Thyroid gland (tissue), 4 donors: ENCODE measurements at regions not wholly inside any gene's neighbourhood (a gene's known extent, or its start where the extent isn't known, plus 50 kb on each side); places are given as distances from the start of the nearest gene placed in this dataset.

ENCODE experiments used
- POLR2A ChIP-seq, 2 donors: fragments of 450-650 bp; IDR thresholded peaks; one replicate each; pipeline ENCODE4 v1.6.1; 2017; ENCODE audit warnings: antibody characterized with exemption in 2 of 2, mild to moderate bottlenecking in 2 of 2, moderate library complexity in 1 of 2
- TF ChIP-seq, protein P1 (sequence below), 6 experiments: fragments of 200-600 bp in 3 of 6; fragments of 450-650 bp in 3 of 6; sonication (generic) in 3 of 6; IDR thresholded peaks; one replicate each; pipeline ENCODE4 v1.5.1; 2016 to 2019; ENCODE audit warnings: antibody characterized with exemption in 6 of 6, mild to moderate bottlenecking in 2 of 6, inconsistent platforms in 1 of 6, moderate library complexity in 1 of 6

DNA sequence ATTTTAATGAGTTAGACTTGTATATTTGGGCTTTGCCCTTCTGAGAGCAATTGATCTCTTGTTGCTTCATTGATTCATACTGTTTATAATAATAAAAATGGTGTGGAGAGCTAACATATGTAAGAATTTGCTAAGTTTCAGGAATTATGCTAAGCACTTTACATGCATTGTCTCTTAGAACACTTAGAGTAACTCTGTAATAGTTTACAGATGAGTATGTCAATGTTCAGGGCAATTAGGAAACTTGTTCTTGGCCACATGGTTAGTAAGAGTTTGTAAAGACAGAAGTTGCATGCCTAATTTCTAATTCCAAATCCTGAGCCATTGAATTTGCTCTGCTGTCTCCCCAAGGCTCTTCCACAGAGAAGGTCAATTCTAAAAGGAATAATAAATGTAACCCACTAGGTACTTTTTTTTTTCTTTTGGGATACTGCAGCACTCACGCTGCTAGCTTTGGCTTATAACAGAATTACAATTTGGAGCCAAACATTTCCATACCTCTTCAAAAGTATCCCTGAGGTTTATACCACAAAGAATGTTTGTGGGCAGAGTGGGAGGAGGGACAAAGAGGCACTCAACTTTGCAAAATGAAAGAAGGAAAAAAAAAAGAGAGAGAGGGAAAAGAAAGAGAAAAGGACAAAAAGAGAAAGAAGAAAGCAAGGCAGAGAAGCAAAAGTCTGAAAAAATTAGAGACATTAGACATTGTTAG, 232.4 kb downstream of the CALCRL start:
- TF ChIP-seq POLR2A (IDR thresholded peaks at IDR 0.05), result no peak
- TF ChIP-seq, protein P1, sequence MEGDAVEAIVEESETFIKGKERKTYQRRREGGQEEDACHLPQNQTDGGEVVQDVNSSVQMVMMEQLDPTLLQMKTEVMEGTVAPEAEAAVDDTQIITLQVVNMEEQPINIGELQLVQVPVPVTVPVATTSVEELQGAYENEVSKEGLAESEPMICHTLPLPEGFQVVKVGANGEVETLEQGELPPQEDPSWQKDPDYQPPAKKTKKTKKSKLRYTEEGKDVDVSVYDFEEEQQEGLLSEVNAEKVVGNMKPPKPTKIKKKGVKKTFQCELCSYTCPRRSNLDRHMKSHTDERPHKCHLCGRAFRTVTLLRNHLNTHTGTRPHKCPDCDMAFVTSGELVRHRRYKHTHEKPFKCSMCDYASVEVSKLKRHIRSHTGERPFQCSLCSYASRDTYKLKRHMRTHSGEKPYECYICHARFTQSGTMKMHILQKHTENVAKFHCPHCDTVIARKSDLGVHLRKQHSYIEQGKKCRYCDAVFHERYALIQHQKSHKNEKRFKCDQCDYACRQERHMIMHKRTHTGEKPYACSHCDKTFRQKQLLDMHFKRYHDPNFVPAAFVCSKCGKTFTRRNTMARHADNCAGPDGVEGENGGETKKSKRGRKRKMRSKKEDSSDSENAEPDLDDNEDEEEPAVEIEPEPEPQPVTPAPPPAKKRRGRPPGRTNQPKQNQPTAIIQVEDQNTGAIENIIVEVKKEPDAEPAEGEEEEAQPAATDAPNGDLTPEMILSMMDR (IDR thresholded peaks at IDR 0.05), result no peak
